ENCODE measurements at regions not wholly inside any gene's neighbourhood (a gene's known extent, or its start where the extent isn't known, plus 50 kb on each side); places are given as distances from the start of the nearest gene placed in this dataset.
A peak's percentile ranks its signal among the peaks of the same experiment; 100 is the strongest.

DNA sequence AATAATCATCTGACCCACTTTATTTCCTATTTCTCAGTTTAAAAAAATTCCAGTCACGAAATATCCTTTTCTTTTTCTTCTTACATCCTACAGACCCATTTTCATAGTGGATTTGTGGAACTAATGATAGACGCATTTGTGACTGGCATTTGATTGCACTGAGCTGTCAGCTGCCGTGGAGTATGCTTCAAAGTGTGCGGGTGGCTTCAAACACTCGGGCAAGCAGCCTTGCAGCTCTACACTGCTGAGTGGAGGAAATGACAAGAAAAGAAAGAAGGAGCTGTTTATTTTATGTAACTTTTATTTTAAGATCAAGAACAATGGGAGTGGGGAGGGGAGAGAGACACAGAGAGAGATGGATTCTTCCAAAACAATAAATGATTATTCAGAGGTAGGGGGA, 112.8 kb upstream of the NAP1L1 start:
- H2BK5ac ChIP-seq (ENCODE audit: low read depth, low read length, poor library complexity): no peak overlapping the region

DNA sequence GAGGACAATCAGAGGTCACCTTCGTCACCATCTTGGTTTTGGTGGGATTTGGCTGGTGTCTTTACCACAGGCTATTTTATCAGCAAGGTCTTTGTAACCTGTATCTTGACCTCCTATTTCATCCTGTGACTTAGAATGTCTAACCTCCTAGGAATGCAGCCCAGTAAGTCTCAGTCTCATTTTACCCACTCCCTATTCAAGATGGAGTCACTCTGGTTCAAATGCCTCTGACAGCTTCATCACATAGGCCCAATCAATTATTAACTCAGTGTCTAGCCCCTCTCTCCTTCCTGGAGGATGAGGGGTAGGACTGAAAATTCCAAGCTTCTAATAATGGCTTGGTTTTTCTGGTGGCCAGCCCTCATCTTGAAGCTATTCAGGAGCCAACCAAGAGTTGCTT, 111.4 kb upstream of the NAP1L1 start:
- no peak overlapping the region for H3K27ac ChIP-seq (ENCODE audit: low read depth, low read length)
- H2AFZ ChIP-seq (ENCODE audit: insufficient read depth, low read length, poor library complexity): no peak overlapping the region
- no peak overlapping the region for H2AK5ac ChIP-seq (ENCODE audit: low read length)
- H3K9ac ChIP-seq (ENCODE audit: low read length): no peak overlapping the region
- no peak overlapping the region for H3K18ac ChIP-seq (ENCODE audit: low read length)
- H3K4ac ChIP-seq (ENCODE audit: low read depth, low read length): no peak overlapping the region
- no peak overlapping the region for H4K91ac ChIP-seq (ENCODE audit: low read depth, low read length)
- no peaks in the 10 kb centered on the region for H3K79me1 ChIP-seq (ENCODE audit: low read length)
- no CpG with 5 or more reads among the region's 1 CpG for WGBS (ENCODE audit: extremely low coverage, insufficient coverage, insufficient read length)
- H3K79me2 ChIP-seq (ENCODE audit: control insufficient read depth, insufficient read depth, low read length, poor library complexity): no peaks in the 10 kb centered on the region
- H3K4me3 ChIP-seq (ENCODE audit: low read depth, low read length): no peak overlapping the region
- no peak overlapping the region for H2BK12ac ChIP-seq (ENCODE audit: low read length)
- H4K12ac ChIP-seq (ENCODE audit: low read depth, low read length): no peak overlapping the region
- H3K36me3 ChIP-seq (ENCODE audit: control insufficient read depth in 1 of 2, insufficient read depth in 2 of 2, low read length in 2 of 2): no peaks in the 10 kb centered on the region
- no peak overlapping the region for H3K14ac ChIP-seq (ENCODE audit: low read length)
- H3K27me3 ChIP-seq (ENCODE audit: insufficient read depth, low read length): no peaks in the 10 kb centered on the region
- no peaks in the 10 kb centered on the region for H3K4me1 ChIP-seq (ENCODE audit: control insufficient read depth in 1 of 2, insufficient read depth in 2 of 2, low read length in 2 of 2)
- no peak overlapping the region for H3K23ac ChIP-seq (ENCODE audit: low read length)
- no peak overlapping the region for H3K4me2 ChIP-seq (ENCODE audit: low read length)
- DNase-seq: peak in 1 of 2 donors; percentile 18
- H4K8ac ChIP-seq (ENCODE audit: low read depth, low read length): no peak overlapping the region
- no peak overlapping the region for H2BK5ac ChIP-seq (ENCODE audit: low read depth, low read length, poor library complexity)
- H3K9me3 ChIP-seq (ENCODE audit: insufficient read depth, low read depth, low read length): peaks cover 2% of the 10 kb centered on the region
- no peak overlapping the region for H2BK120ac ChIP-seq (ENCODE audit: insufficient read depth, low read length, poor library complexity)

More for the DNA sequence above, 112.8 kb upstream of the NAP1L1 start:
- H3K4me2 ChIP-seq (ENCODE audit: low read length): no peak overlapping the region
- H2BK12ac ChIP-seq (ENCODE audit: low read length): no peak overlapping the region
- H3K4me1 ChIP-seq (ENCODE audit: control insufficient read depth in 1 of 2, insufficient read depth in 2 of 2, low read length in 2 of 2): no peaks in the 10 kb centered on the region
- H2AFZ ChIP-seq (ENCODE audit: insufficient read depth, low read length, poor library complexity): no peak overlapping the region
- H3K79me1 ChIP-seq (ENCODE audit: low read length): no peaks in the 10 kb centered on the region
- no peak overlapping the region for H3K9ac ChIP-seq (ENCODE audit: low read length)
- no peak overlapping the region for H3K14ac ChIP-seq (ENCODE audit: low read length)
- no peak overlapping the region for H3K23ac ChIP-seq (ENCODE audit: low read length)
- H3K9me3 ChIP-seq (ENCODE audit: insufficient read depth, low read depth, low read length): peaks cover 2% of the 10 kb centered on the region
- H4K8ac ChIP-seq (ENCODE audit: low read depth, low read length): no peak overlapping the region
- H4K91ac ChIP-seq (ENCODE audit: low read depth, low read length): no peak overlapping the region
- no peaks in the 10 kb centered on the region for H3K36me3 ChIP-seq (ENCODE audit: control insufficient read depth in 1 of 2, insufficient read depth in 2 of 2, low read length in 2 of 2)
- H3K4ac ChIP-seq (ENCODE audit: low read depth, low read length): no peak overlapping the region
- H3K79me2 ChIP-seq (ENCODE audit: control insufficient read depth, insufficient read depth, low read length, poor library complexity): no peaks in the 10 kb centered on the region
- WGBS (ENCODE audit: extremely low coverage, insufficient coverage, insufficient read length): no CpG with 5 or more reads among the region's 5 CpGs
- no peak overlapping the region for H3K18ac ChIP-seq (ENCODE audit: low read length)
- no peak overlapping the region for H3K27ac ChIP-seq (ENCODE audit: low read depth, low read length)
- no peak overlapping the region for H2AK5ac ChIP-seq (ENCODE audit: low read length)
- no peak for DNase-seq
- no peak overlapping the region for H3K4me3 ChIP-seq (ENCODE audit: low read depth, low read length)
- no peak overlapping the region for H2BK120ac ChIP-seq (ENCODE audit: insufficient read depth, low read length, poor library complexity)
- no peaks in the 10 kb centered on the region for H3K27me3 ChIP-seq (ENCODE audit: insufficient read depth, low read length)
- H4K12ac ChIP-seq (ENCODE audit: low read depth, low read length): no peak overlapping the region

- Histone ChIP-seq H4K12ac (ENCODE audit: low read depth, low read length) (no peak overlapping the region), H3K4me3 (ENCODE audit: low read depth, low read length) (no peak overlapping the region), H3K14ac (ENCODE audit: low read length) (no peak overlapping the region), H3K23ac (ENCODE audit: low read length) (no peak overlapping the region), H3K36me3 (ENCODE audit: control insufficient read depth in 1 of 2, insufficient read depth in 2 of 2, low read length in 2 of 2) (no peaks in the 10 kb centered on the region), H2BK5ac (ENCODE audit: low read depth, low read length, poor library complexity) (no peak overlapping the region), H2BK12ac (ENCODE audit: low read length) (no peak overlapping the region), H3K9ac (ENCODE audit: low read length) (no peak overlapping the region), H2AK5ac (ENCODE audit: low read length) (no peak overlapping the region), H2BK120ac (ENCODE audit: insufficient read depth, low read length, poor library complexity) (no peak overlapping the region), H3K4ac (ENCODE audit: low read depth, low read length) (no peak overlapping the region), H3K79me1 (ENCODE audit: low read length) (no peaks in the 10 kb centered on the region), H3K27me3 (ENCODE audit: insufficient read depth, low read length) (no peaks in the 10 kb centered on the region), H4K91ac (ENCODE audit: low read depth, low read length) (no peak overlapping the region), H3K79me2 (ENCODE audit: control insufficient read depth, insufficient read depth, low read length, poor library complexity) (no peaks in the 10 kb centered on the region), H3K18ac (ENCODE audit: low read length) (no peak overlapping the region), H3K4me1 (ENCODE audit: control insufficient read depth in 1 of 2, insufficient read depth in 2 of 2, low read length in 2 of 2) (no peaks in the 10 kb centered on the region), H3K4me2 (ENCODE audit: low read length) (no peak overlapping the region), H4K8ac (ENCODE audit: low read depth, low read length) (no peak overlapping the region), H3K9me3 (ENCODE audit: insufficient read depth, low read depth, low read length) (peaks cover 2% of the 10 kb centered on the region), H2AFZ (ENCODE audit: insufficient read depth, low read length, poor library complexity) (no peak overlapping the region), H3K27ac (ENCODE audit: low read depth, low read length) (no peak overlapping the region)
- DNase-seq: no peak
Measured at GRCh38 chr12:76194724-76195123, 110.2 kb upstream of the NAP1L1 start.

DNA sequence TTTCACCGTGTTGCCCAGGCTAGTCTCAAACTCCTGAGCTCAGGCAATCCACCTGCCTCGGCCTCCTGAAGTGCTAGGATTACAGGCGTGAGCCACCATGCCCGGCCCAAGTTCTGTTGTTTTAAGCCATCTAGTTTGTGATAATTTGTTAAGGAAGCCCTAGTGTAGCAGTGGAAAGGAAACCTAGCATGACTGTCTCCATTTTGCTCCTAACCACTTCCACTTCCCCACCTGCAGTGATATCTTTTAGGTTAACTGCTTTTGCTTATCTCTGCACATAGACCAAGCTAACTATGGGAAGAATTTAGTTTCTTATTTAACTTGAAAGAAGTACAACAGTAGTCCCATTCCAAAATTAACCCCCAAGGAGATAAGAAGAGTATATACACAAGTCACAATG, 109.5 kb upstream of the NAP1L1 start:
- Histone ChIP-seq H3K23ac (ENCODE audit: low read length) (no peak overlapping the region), H3K14ac (ENCODE audit: low read length) (no peak overlapping the region), H4K91ac (ENCODE audit: low read depth, low read length) (no peak overlapping the region), H3K4ac (ENCODE audit: low read depth, low read length) (no peak overlapping the region), H3K4me1 (ENCODE audit: control insufficient read depth in 1 of 2, insufficient read depth in 2 of 2, low read length in 2 of 2) (no peaks in the 10 kb centered on the region), H4K8ac (ENCODE audit: low read depth, low read length) (no peak overlapping the region), H3K4me3 (ENCODE audit: low read depth, low read length) (no peak overlapping the region), H2BK120ac (ENCODE audit: insufficient read depth, low read length, poor library complexity) (no peak overlapping the region), H3K4me2 (ENCODE audit: low read length) (no peak overlapping the region), H3K9me3 (ENCODE audit: insufficient read depth, low read depth, low read length) (peaks cover 2% of the 10 kb centered on the region), H3K18ac (ENCODE audit: low read length) (no peak overlapping the region), H3K27ac (ENCODE audit: low read depth, low read length) (no peak overlapping the region), H4K12ac (ENCODE audit: low read depth, low read length) (no peak overlapping the region), H2AK5ac (ENCODE audit: low read length) (no peak overlapping the region), H3K79me2 (ENCODE audit: control insufficient read depth, insufficient read depth, low read length, poor library complexity) (no peaks in the 10 kb centered on the region), H3K9ac (ENCODE audit: low read length) (no peak overlapping the region), H3K27me3 (ENCODE audit: insufficient read depth, low read length) (no peaks in the 10 kb centered on the region), H3K79me1 (ENCODE audit: low read length) (no peaks in the 10 kb centered on the region), H3K36me3 (ENCODE audit: control insufficient read depth in 1 of 2, insufficient read depth in 2 of 2, low read length in 2 of 2) (no peaks in the 10 kb centered on the region), H2BK12ac (ENCODE audit: low read length) (no peak overlapping the region), H2BK5ac (ENCODE audit: low read depth, low read length, poor library complexity) (no peak overlapping the region), H2AFZ (ENCODE audit: insufficient read depth, low read length, poor library complexity) (no peak overlapping the region)
- DNase-seq: no peak
- no CpG with 5 or more reads among the region's 4 CpGs for whole genome bisulfite sequencing (ENCODE audit: extremely low coverage, insufficient coverage, insufficient read length)

Data from trophoblast cell (in vitro differentiated cells and primary cell).